ENCODE measurements at regions not wholly inside any gene's neighbourhood (a gene's known extent, or its start where the extent isn't known, plus 50 kb on each side); places are given as distances from the start of the nearest gene placed in this dataset.
A peak's percentile ranks its signal among the peaks of the same experiment; 100 is the strongest.
"Not testable (repeated sequence)": the region's sequence is repeated elsewhere in the genome, so short reads cannot be mapped to it uniquely, and the experiment has no call there.

- no peak for DNase-seq (ENCODE audit: low read depth in 2 of 2)
Observed at GRCh38 chr14:76264384-76264783, 111.6 kb upstream of the ESRRB start.

DNA sequence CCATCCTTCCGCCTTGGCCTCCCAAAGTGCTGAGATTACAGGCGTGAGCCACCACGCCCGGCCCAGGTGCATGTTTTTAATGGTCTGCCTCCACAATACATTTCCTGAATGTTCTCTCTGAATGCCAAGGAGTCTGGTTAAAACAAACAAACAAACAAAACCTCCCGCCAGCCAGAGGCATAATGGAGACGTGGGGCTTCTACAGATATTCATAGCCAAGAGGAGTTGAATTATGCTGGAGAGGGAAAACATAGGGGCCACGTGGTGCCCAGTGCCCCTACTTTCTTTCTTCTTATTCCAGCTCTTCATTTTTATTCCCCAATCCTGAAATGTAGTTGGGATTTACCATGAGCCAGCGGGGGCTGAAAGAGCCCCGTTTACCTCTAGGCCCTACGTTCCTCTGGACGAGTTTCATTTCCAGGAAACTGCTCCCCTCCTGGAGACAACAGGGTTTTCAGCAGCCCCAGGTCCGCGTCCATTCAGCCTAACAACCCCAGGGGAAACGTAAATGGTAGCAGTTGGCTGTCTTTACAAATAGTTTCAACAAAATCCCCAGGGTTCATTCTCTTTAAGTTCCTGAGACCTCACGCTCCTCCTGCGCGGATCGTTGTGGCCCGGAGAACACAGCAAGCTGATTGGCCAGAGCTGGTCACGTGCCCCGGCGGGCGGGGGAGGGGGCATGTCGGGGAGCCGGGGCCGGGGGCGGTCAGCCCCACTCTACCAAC lies 108.5 kb upstream of the ESRRB start:
- DNase-seq (ENCODE audit: low read depth in 2 of 2) = peak in 1 of 2 experiments; percentile 1

DNA sequence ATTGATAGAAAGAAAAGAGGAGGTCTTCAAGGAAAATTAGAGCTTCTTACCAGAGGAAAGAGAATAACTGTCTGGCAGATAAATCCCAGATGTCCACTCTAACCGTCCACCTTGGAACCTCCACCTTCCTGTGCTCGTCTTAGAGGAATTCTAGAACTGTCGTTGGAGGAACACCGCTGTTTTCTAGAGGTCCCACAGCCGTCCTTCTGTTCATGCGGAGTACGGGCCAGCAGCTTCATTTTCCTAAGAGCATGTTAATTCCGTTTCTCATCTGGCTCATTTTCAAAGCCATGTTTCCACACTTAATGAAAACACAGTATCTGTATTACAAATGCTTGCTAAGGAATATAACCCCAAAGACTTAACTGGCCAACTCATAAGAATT lies 107.9 kb upstream of the ESRRB start:
- no peak for DNase-seq (ENCODE audit: low read depth in 2 of 2)

GRCh38 chr14:76268700-76269099 lies 107.2 kb upstream of the ESRRB start:
- DNase-seq (ENCODE audit: low read depth in 2 of 2) = no peak

DNA sequence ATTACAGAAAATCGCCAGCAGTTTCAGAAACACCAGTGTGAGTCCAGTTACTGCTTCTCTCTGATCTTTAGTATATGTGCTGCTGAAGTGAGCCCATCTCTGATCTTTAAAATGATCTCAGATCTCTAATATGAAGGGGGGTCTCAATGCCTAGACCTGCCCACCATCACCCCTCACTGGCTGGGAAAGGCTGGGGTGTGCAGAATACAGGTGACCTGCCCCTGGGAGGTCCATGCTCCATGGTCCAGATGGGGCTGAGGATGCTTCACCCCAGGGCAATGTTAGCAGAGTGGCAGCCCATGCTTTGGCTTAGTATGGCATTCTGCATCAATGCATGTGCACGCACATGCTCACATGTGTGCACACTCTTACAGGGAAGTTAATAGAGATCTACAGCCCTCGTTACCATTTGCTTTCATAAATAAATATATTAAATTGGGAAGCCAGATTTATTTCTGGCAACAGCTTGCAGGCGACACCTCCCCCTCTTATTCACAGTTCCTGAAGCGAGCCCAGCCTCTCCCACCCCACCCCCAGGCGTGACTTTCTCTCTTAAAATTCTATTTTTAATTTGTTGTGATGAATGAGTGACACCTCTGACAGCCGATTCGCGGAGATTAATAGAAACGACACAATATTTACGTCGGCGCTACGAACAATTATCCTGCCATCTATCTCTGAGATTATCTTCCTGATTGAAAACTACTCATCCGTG lies 104.7 kb upstream of the ESRRB start:
- DNase-seq (ENCODE audit: low read depth in 2 of 2) = no peak

- no peak for DNase-seq (ENCODE audit: low read depth in 2 of 2)
Observed at GRCh38 chr14:76272349-76272748, 103.6 kb upstream of the ESRRB start.

DNA sequence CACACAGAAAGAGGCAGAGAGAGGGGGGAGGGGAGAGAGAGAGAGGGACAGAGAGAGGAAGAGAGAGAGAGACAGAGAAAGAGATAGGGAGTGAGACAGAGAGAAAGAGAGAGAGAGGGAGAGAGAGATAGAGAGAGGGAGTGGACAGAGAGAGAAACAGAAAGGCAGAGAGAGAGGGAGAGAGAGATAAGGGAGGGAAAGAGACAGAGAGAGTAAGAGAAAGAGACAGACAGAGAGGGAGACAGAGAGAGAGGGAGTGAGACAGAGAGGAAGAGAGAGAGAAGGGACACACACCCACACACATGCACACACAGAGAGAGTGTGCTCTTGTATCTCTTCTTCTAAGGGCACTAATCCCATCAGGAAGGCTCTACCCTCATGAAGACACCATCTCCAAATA lies 103.2 kb upstream of the ESRRB start:
- no peak for DNase-seq (ENCODE audit: low read depth in 2 of 2)

DNA sequence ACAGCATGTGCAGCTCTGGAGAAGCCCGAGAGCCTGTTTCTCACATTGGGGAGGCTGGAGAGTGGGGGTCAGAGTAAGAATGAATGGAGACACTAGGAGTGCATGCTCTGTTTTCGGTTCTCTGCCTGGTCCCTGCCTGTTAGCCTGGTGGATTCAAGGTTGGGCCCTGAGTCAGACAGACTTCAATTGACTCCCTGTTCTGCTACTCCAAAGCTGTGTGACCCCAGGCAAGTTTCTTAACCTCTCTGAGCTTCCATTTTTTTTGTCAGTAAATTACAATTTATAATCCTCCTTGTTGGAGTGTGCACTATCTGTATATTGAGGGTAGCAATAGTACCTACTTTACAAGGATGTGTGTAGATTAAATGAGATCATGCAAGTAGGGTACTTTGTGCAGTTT lies 102.6 kb upstream of the ESRRB start:
- DNase-seq (ENCODE audit: low read depth in 2 of 2) = no peak

DNA sequence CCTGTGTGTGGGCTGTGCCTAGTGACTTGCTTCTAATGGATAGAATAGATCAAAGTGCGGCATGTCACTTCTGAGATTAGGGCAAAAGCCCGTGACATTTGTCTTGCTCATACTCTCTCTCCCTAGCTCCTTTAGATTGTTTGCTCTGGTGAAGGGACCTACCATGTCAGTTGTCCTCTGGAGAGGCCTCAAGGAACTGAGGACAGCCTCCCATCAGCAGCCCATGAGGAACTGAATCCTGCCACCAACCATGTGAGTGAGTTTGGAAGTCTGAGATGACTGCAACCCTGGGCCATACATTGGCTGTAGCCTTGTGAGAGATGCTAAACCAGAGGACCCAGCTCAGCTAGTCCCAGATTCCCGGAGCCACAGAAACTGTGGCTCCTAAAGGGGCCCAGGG lies 101.6 kb upstream of the ESRRB start:
- no peak for DNase-seq (ENCODE audit: low read depth in 2 of 2)

DNA sequence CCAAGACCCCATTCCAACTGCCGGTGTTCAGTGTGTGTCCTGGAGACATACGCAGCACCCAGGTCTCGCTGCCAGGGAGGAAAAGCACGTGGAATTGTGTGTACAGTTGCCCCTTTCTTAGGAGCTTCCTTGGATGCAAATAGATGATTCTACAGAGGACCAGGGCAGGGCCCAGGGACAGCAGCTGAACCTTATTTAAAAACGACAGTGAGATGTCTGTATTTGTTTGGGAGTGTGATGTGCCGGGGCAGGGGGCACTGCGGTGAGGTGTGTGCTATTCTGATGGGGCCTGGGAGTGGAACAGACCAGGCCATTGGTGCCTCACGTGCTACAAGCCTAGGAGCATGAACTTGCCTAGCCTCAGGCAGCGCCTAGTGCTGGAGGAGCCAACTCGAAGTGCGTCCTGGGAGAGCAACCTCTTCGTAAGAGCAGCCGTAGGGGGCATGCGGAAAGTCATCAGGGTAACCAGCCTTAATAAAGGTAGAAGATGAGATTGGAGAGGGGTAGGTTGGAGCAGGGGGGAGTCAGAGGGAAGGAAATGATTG lies 98.3 kb upstream of the ESRRB start:
- no peak for DNase-seq (ENCODE audit: low read depth in 2 of 2)

DNA sequence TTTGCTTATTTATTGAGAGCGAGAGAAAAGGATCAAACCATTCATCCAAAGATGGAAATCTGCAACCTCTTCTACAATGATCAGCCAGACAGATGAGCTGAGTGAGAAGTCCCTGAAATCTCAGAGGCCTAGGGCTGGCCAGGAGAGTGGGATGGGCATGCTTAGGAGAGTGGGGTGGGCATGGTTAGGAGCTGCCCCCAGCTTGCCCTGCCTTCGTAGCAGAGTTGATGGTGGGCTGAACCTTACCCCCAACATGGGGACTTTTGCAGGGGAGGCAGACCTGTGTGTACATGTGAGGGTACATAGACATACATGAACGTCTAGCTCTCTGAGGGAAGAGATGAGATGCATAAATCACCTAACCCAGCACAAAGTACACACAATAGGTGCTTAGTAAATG lies 95.7 kb upstream of the ESRRB start:
- DNase-seq (ENCODE audit: low read depth in 2 of 2) = no peak

- no peak for DNase-seq (ENCODE audit: low read depth in 2 of 2)
Observed at GRCh38 chr14:76282581-76282980, 93.4 kb upstream of the ESRRB start.

- no peak for DNase-seq (ENCODE audit: low read depth in 2 of 2)
Observed at GRCh38 chr14:76287063-76287462, 88.9 kb upstream of the ESRRB start.

- DNase-seq (ENCODE audit: low read depth in 2 of 2) = no peak
Observed at GRCh38 chr14:76289276-76289675, 86.7 kb upstream of the ESRRB start.

GRCh38 chr14:76292561-76292960 lies 83.4 kb upstream of the ESRRB start:
- no peak for DNase-seq (ENCODE audit: low read depth in 2 of 2)

GRCh38 chr14:76293221-76293620 lies 82.7 kb upstream of the ESRRB start:
- DNase-seq (ENCODE audit: low read depth in 2 of 2) = no peak

GRCh38 chr14:76293923-76294322 lies 82.0 kb upstream of the ESRRB start:
- DNase-seq (ENCODE audit: low read depth in 2 of 2) = no peak

- no peak for DNase-seq (ENCODE audit: low read depth in 2 of 2)
Observed at GRCh38 chr14:76294876-76295275, 81.1 kb upstream of the ESRRB start.

DNA sequence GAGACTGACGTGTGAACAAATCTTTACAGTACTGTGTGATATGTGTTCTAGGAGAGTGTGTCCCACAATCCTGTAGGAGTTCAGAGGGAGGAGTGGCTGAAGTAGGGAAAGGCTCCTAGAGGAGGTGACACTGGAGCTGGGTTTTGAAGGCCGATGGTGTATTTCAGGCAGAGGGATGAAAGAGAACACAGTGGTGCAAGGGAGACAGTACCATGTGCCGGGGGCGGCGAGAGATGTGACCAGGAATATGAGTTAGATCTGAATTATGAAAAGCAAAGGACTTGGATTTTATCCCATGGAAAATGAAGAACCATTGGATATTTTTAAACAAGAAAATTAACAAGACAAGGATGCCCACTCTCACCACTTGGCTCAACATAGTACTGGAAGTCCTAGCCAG lies 77.0 kb upstream of the ESRRB start:
- DNase-seq (ENCODE audit: low read depth in 2 of 2) = no peak

DNA sequence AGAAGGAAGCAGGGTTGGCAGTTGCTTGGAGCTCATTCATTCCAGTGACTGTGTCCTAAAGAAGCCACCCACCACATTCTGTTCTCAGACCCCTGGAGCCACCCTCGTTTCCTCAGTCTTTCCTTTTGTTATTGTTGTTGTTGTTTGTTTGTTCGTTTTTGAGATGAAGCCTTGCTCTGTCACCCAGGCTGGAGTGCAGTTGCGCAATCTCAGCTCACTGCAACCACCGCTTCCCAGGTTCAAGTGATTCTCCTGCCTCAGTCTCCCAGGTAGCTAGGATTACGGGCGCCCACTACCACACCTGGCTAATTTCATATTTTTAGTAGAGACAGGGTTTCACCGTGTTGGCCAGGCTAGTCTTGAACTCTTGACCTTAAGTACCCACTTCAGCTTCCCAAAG lies 72.7 kb upstream of the ESRRB start:
- not testable (repeated sequence) for DNase-seq (ENCODE audit: low read depth in 2 of 2)

- no peak for DNase-seq (ENCODE audit: low read depth in 2 of 2)
Observed at GRCh38 chr14:76304536-76305267, 71.2 kb upstream of the ESRRB start.

DNA sequence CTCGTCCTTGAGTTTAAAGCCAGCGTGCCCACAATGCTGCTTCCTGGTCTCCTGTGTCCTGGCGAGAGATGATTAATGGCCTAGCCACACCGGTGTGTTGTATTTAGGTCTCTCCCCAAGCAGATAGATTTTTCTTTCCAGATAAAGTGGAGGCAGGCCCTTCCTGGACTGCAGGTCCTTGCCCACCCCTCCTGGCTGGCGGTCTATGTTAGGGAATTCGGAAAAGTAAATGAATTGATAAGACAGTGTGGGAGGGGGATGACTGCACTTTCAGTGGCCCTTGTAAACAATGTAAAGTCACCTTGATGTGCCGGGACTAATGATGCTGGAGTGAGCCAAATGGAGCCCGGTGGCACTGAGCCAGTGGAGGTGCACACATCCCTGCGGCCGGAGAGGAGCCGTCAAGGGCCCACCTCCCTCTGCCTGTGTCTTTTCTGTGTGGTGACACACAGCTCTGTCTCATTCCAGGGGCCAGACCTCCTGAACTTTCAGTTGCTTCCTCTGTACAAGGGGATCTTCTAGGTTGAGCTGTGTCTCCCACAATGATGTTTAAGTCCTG lies 70.6 kb upstream of the ESRRB start:
- no peak for DNase-seq (ENCODE audit: low read depth in 2 of 2)
